ENCODE measurements at regions not wholly inside any gene's neighbourhood (a gene's known extent, or its start where the extent isn't known, plus 50 kb on each side); places are given as distances from the start of the nearest gene placed in this dataset.
"Not testable (repeated sequence)": the region's sequence is repeated elsewhere in the genome, so short reads cannot be mapped to it uniquely, and the experiment has no call there.

DNA sequence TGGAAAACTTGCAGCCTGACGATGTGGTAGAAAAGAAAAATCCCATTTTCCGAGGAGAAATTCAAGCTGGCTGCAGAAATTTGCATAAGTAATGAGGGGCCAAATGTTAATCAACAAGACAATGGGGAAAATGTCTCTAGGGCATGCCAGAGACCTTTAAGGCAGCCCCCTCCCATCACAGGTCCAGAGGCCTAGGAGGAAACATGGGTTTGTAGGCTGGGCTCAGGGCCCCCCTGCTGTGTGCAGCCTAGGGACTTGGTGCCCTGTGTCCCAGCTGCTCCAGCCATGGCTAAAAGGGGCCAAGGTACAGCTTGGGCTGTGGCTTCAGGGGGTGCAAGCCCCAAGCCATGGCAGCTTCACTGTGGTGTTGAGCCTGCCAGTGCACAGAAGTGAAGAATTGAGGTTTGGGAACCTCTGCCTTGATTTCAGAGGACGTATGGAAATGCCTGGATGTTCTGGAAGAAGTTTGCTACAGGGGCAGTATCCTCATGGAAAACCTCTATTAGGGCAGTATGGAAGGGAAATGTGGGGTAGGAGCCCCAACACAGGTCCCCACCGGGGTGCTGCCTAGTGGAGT lies 75.9 kb upstream of the CADPS start:
- no peak overlapping the region for H3K27ac Mint-ChIP-seq
- H3K4me1 Mint-ChIP-seq, result no peaks in the 10 kb centered on the region
- H3K36me3 ChIP-seq (replicated peaks in 1 of 2; ENCODE audit: control insufficient read depth in 1 of 2, insufficient read depth in 2 of 2, low read length in 2 of 2), result no peaks in the 10 kb centered on the region
- no peaks in the 10 kb centered on the region for H3K27me3 ChIP-seq (ENCODE audit: control insufficient read depth in 2 of 2, insufficient read depth in 2 of 2, low read length in 2 of 2)
- H3K27ac ChIP-seq (ENCODE audit: low read depth in 1 of 2, low read length in 2 of 2), result no peak overlapping the region
- H3K9ac ChIP-seq (ENCODE audit: insufficient read depth, low read length, poor library complexity, severe bottlenecking), result no peak overlapping the region
- no peaks in the 10 kb centered on the region for H3K79me2 ChIP-seq (ENCODE audit: insufficient read depth, low read length)
- H4K20me1 ChIP-seq (ENCODE audit: insufficient read depth, low read length), result no peaks in the 10 kb centered on the region
- no peak overlapping the region for H3K4me3 Mint-ChIP-seq
- no peak overlapping the region for H3K4me2 ChIP-seq (replicated peaks; ENCODE audit: extremely low read depth, low read length, poor library complexity, severe bottlenecking)
- WGBS (ENCODE audit: insufficient coverage), result 82% methylated on average over 3 of the region's 4 CpGs
- no peak for DNase-seq
- H2AFZ ChIP-seq (ENCODE audit: insufficient read depth, low read depth, low read length, poor library complexity, severe bottlenecking), result no peak overlapping the region
- H3K36me3 Mint-ChIP-seq, result no peaks in the 10 kb centered on the region
- no peak overlapping the region for H3K4me3 ChIP-seq (replicated peaks in 1 of 3; ENCODE audit: low read depth in 2 of 3, low read length in 3 of 3)
- peaks cover 0 to 9% (median 2%) of the 10 kb centered on the region in 7 donors for H3K9me3 Mint-ChIP-seq
- intact Hi-C loops (cut with micrococcal nuclease), result no loop called here
- no peaks in the 10 kb centered on the region for H3K27me3 Mint-ChIP-seq (ENCODE audit: low read depth in 3 of 3)
- H3K4me1 ChIP-seq (ENCODE audit: control insufficient read depth in 1 of 2, insufficient read depth in 2 of 2, low read length in 2 of 2), result no peaks in the 10 kb centered on the region
- no peaks in the 10 kb centered on the region for H3K9me3 ChIP-seq (replicated peaks in 1 of 2; ENCODE audit: control insufficient read depth in 1 of 2, insufficient read depth in 1 of 2, low read length in 2 of 2)
- TF ChIP-seq, protein P1, sequence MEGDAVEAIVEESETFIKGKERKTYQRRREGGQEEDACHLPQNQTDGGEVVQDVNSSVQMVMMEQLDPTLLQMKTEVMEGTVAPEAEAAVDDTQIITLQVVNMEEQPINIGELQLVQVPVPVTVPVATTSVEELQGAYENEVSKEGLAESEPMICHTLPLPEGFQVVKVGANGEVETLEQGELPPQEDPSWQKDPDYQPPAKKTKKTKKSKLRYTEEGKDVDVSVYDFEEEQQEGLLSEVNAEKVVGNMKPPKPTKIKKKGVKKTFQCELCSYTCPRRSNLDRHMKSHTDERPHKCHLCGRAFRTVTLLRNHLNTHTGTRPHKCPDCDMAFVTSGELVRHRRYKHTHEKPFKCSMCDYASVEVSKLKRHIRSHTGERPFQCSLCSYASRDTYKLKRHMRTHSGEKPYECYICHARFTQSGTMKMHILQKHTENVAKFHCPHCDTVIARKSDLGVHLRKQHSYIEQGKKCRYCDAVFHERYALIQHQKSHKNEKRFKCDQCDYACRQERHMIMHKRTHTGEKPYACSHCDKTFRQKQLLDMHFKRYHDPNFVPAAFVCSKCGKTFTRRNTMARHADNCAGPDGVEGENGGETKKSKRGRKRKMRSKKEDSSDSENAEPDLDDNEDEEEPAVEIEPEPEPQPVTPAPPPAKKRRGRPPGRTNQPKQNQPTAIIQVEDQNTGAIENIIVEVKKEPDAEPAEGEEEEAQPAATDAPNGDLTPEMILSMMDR (IDR thresholded peaks at IDR 0.05), result no peak

DNA sequence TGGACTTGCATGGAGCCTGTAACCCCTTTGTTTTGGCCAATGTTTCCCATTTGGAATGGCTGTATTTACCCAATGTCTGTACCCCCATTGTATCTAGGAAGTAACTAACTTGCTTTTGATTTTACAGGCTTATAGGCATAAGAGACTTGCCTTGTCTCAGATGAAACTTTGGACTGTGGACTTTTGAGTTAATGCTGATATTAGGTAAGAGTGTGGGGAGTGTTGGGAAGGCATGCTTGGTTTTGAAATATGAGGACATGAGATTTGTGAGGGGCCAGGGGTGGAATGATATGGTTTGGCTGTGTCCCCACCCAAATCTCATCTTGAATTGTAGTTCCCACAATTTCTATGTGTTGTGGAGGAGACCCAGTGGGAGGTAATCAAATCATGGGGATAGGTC lies 76.7 kb upstream of the CADPS start:
- not testable (repeated sequence) for H3K27me3 Mint-ChIP-seq (ENCODE audit: low read depth in 3 of 3)
- H3K27ac Mint-ChIP-seq, result peak overlapping the region in 1 of 7 donors; percentile 30

More for the DNA sequence above, 76.7 kb upstream of the CADPS start:
- H2AFZ ChIP-seq (ENCODE audit: insufficient read depth, low read depth, low read length, poor library complexity, severe bottlenecking); H3K9ac ChIP-seq (ENCODE audit: insufficient read depth, low read length, poor library complexity, severe bottlenecking); H3K4me1 ChIP-seq (ENCODE audit: control insufficient read depth in 1 of 2, insufficient read depth in 2 of 2, low read length in 2 of 2); H3K9me3 ChIP-seq (replicated peaks in 1 of 2; ENCODE audit: control insufficient read depth in 1 of 2, insufficient read depth in 1 of 2, low read length in 2 of 2); H3K27ac ChIP-seq (ENCODE audit: low read depth in 1 of 2, low read length in 2 of 2); H3K36me3 Mint-ChIP-seq; H3K79me2 ChIP-seq (ENCODE audit: insufficient read depth, low read length); H3K4me2 ChIP-seq (replicated peaks; ENCODE audit: extremely low read depth, low read length, poor library complexity, severe bottlenecking); H3K4me1 Mint-ChIP-seq; intact Hi-C loops (cut with micrococcal nuclease); H3K9me3 Mint-ChIP-seq; H3K27me3 ChIP-seq (ENCODE audit: control insufficient read depth in 2 of 2, insufficient read depth in 2 of 2, low read length in 2 of 2); DNase-seq; H3K4me3 ChIP-seq (replicated peaks in 1 of 3; ENCODE audit: low read depth in 2 of 3, low read length in 3 of 3); H4K20me1 ChIP-seq (ENCODE audit: insufficient read depth, low read length); H3K36me3 ChIP-seq (replicated peaks in 1 of 2; ENCODE audit: control insufficient read depth in 1 of 2, insufficient read depth in 2 of 2, low read length in 2 of 2); H3K4me3 Mint-ChIP-seq: not testable (repeated sequence)

Measured in CD14-positive monocyte (primary cell).